ENCODE measurements at regions not wholly inside any gene's neighbourhood (a gene's known extent, or its start where the extent isn't known, plus 50 kb on each side); places are given as distances from the start of the nearest gene placed in this dataset.

- no peak for TF ChIP-seq CTCF (conservative IDR thresholded peaks at IDR 0.05; ENCODE audit: low read length)
- TF ChIP-seq EZH2phosphoT487 (IDR thresholded peaks at IDR 0.05; ENCODE audit: borderline replicate concordance) = no peak
Observed at GRCh38 chr9:38186404-38187115, 117.5 kb upstream of the SHB start.

Data from Loucy (cell line).